Breast epithelium (tissue), 3 donors: ENCODE measurements at regions not wholly inside any gene's neighbourhood (a gene's known extent, or its start where the extent isn't known, plus 50 kb on each side); places are given as distances from the start of the nearest gene placed in this dataset.

Source experiments
- CTCF ChIP-seq, 3 donors: fragments of 450-650 bp; IDR thresholded peaks; one replicate each; pipeline ENCODE4 v1.5.1; 2016 to 2017; ENCODE audit warnings: antibody characterized with exemption in 3 of 3, mild to moderate bottlenecking in 3 of 3, moderate library complexity in 3 of 3
- POLR2AphosphoS5 ChIP-seq, 3 donors: sonication (generic); formaldehyde crosslinking; IDR thresholded peaks; one replicate each; pipeline ENCODE4 v1.6.1; 2017; ENCODE audit warnings: antibody characterized with exemption in 3 of 3

GRCh38 chr14:58735596-58735995, 97.8 kb downstream of the DACT1 start:
- TF ChIP-seq CTCF (IDR thresholded peaks at IDR 0.05) = no peak
- no peak for TF ChIP-seq POLR2AphosphoS5 (IDR thresholded peaks at IDR 0.05)
